HepG2 (cell line): ENCODE measurements at regions not wholly inside any gene's neighbourhood (a gene's known extent, or its start where the extent isn't known, plus 50 kb on each side); places are given as distances from the start of the nearest gene placed in this dataset.

Source experiments
- SMARCC2 ChIP-seq: fragments of 450-650 bp; IDR thresholded peaks from 2 replicates; pipeline ENCODE4 v1.6.1; 2017; ENCODE audit warnings: antibody characterized with exemption, mild to moderate bottlenecking
- ZNF18 ChIP-seq: sonication (generic); formaldehyde crosslinking; IDR thresholded peaks from 2 replicates; pipeline ENCODE4 v1.8.0; 2022; ENCODE audit warnings: mild to moderate bottlenecking, missing genetic modification reagents; ENCODE audit not compliant: insufficient replicate concordance

- TF ChIP-seq ZNF18 (CRISPR knock-in tag) (no peak), SMARCC2 (no peak)
These were observed 1265.1 kb downstream of the BRINP3 start for GRCh38 chr1:189212606-189213005.
